HG03378 (cell line): ENCODE measurements at regions not wholly inside any gene's neighbourhood (a gene's known extent, or its start where the extent isn't known, plus 50 kb on each side); places are given as distances from the start of the nearest gene placed in this dataset.

Experiments
- ATAC-seq: cut with Tn5 transposase; IDR thresholded peaks from one replicate; pipeline ENCODE4 v1.9.1; 2021; ENCODE audit warnings: mild to moderate bottlenecking, moderate library complexity; ENCODE audit not compliant: unreplicated experiment

GRCh38 chr2:126824663-126825062, 74.0 kb upstream of the TEX51 start:
- no peak for ATAC-seq

GRCh38 chr2:126825316-126825715, 73.4 kb upstream of the TEX51 start:
- no peak for ATAC-seq

- ATAC-seq = no peak
Measured at GRCh38 chr2:126826491-126826890, 72.2 kb upstream of the TEX51 start.

- no peak for ATAC-seq
Measured at GRCh38 chr2:126827371-126827770, 71.3 kb upstream of the TEX51 start.

- no peak for ATAC-seq
Measured at GRCh38 chr2:126828051-126828450, 70.6 kb upstream of the TEX51 start.

GRCh38 chr2:126828491-126828890, 70.2 kb upstream of the TEX51 start:
- no peak for ATAC-seq

GRCh38 chr2:126831234-126832005, 67.3 kb upstream of the TEX51 start:
- ATAC-seq = no peak

GRCh38 chr2:126832014-126832413, 66.7 kb upstream of the TEX51 start:
- no peak for ATAC-seq

- ATAC-seq = no peak
Measured at GRCh38 chr2:126832757-126833156, 65.9 kb upstream of the TEX51 start.

GRCh38 chr2:126834006-126834659, 64.6 kb upstream of the TEX51 start:
- no peak for ATAC-seq

- ATAC-seq = no peak
Measured at GRCh38 chr2:126835261-126835660, 63.4 kb upstream of the TEX51 start.

- no peak for ATAC-seq
Measured at GRCh38 chr2:126835831-126836230, 62.9 kb upstream of the TEX51 start.

- no peak for ATAC-seq
Measured at GRCh38 chr2:126836761-126837679, 61.7 kb upstream of the TEX51 start.

GRCh38 chr2:126837966-126838715, 60.5 kb upstream of the TEX51 start:
- ATAC-seq = no peak

GRCh38 chr2:126838716-126838985, 60.0 kb upstream of the TEX51 start:
- ATAC-seq = no peak

GRCh38 chr2:126839796-126840195, 58.9 kb upstream of the TEX51 start:
- ATAC-seq = no peak

GRCh38 chr2:126843081-126843480, 55.6 kb upstream of the TEX51 start:
- no peak for ATAC-seq

- no peak for ATAC-seq
Measured at GRCh38 chr2:126846241-126846640, 52.4 kb upstream of the TEX51 start.
